ENCODE measurements at regions not wholly inside any gene's neighbourhood (a gene's known extent, or its start where the extent isn't known, plus 50 kb on each side); places are given as distances from the start of the nearest gene placed in this dataset.
A peak's percentile ranks its signal among the peaks of the same experiment; 100 is the strongest.

- intact Hi-C loops (cut with micrococcal nuclease; ENCODE audit: unreplicated experiment) (loop anchor here (10.0 kb wide), 1 partner anchor 434 kb away; no protein-coding TSS in a partner anchor), in situ Hi-C loops (cut with MboI) (loop anchor here (25.0 kb wide), 1 partner anchor 94 kb away; no protein-coding TSS in a partner anchor)
- SMC1A ChIA-PET (ENCODE audit: uncharacterized antibody, unreplicated experiment), result interaction anchor here (1.0 to 2.5 kb wide), 17 partner anchors 10 to 421 kb away, joined by 3 to 64 read pairs (median 13); no protein-coding TSS in a partner anchor
- CTCF ChIA-PET, result interaction anchor here (1.3 to 2.5 kb wide), 5 partner anchors 18 to 77 kb away, joined by 4 to 18 read pairs (median 13); no protein-coding TSS in a partner anchor
- Histone ChIP-seq H3K36me3 (ENCODE audit: control insufficient read depth in 2 of 2, insufficient read depth in 2 of 2, low read length in 1 of 2) (no peaks in the 10 kb centered on the region), H3K9ac (ENCODE audit: control insufficient read depth, insufficient read depth, low read length) (peak overlapping the region; percentile 95), H3K4me2 (ENCODE audit: control insufficient read depth, insufficient read depth) (peak overlapping the region; percentile 98), H4K20me1 (ENCODE audit: control insufficient read depth, insufficient read depth) (no peaks in the 10 kb centered on the region), H2AFZ (ENCODE audit: control insufficient read depth, low read depth, low read length) (no peak overlapping the region), H3K9me3 (replicated peaks; ENCODE audit: control insufficient read depth, insufficient read depth, low read length) (no peaks in the 10 kb centered on the region), H3K27ac (ENCODE audit: control insufficient read depth, insufficient read depth) (peak overlapping the region; percentile 99), H3K4me1 (ENCODE audit: control insufficient read depth, insufficient read depth, low read length) (peaks cover 59% of the 10 kb centered on the region), H3K79me2 (ENCODE audit: control insufficient read depth, insufficient read depth, low read length) (peaks cover 84% of the 10 kb centered on the region), H3K4me3 (peak overlapping the region; percentile 82), H3K27me3 (replicated peaks in 1 of 2; ENCODE audit: control insufficient read depth in 2 of 2, insufficient read depth in 2 of 2, low read length in 1 of 2) (no peaks in the 10 kb centered on the region)
- ATAC-seq (peak; percentile 9), FAIRE-seq (no peak), DNase-seq (ENCODE audit: low read depth, low spot score) (no peak)
- RAD21 ChIA-PET (ENCODE audit: unreplicated experiment), result interaction anchor here (0.9 to 2.5 kb wide), 16 partner anchors 19 to 322 kb away, joined by 3 to 97 read pairs (median 13); partner anchors contain the start of gene BTG1
- WGBS (ENCODE audit: insufficient coverage, insufficient replicate concordance, low lambda C conversion rate, missing lambda C conversion rate), result 0% methylated on average over 8 of the region's 8 CpGs
- BruUV-seq (replicated peaks), result no TSS peak
- TF ChIP-seq RAD21 (IDR thresholded peaks at IDR 0.05; ENCODE audit: insufficient read depth, low read depth, low read length), result 0 out of 2 replicates have a peak, but pooled peaks have one; percentile 21
- 0 out of 2 replicates have a peak, but pooled peaks have one; percentile 5 for TF ChIP-seq JUNB (IDR thresholded peaks at IDR 0.05)
- 0 out of 2 replicates have a peak, but pooled peaks have one; percentile 55 for TF ChIP-seq POLR2AphosphoS5 (IDR thresholded peaks at IDR 0.05; ENCODE audit: low read length)
- TF ChIP-seq MLLT1 (IDR thresholded peaks at IDR 0.05), result 0 out of 2 replicates have a peak, but pooled peaks have one; percentile 12
- no peak for TF ChIP-seq TCF12 (IDR thresholded peaks at IDR 0.05; ENCODE audit: low read depth, low read length)
- peak; percentile 15; the same call in 1 of the 2 replicates for TF ChIP-seq NFIC (IDR thresholded peaks at IDR 0.05; ENCODE audit: low read depth, low read length)
- 0 out of 4 replicates have a peak, but pooled peaks of 1 of the 2 experiments have one; percentile 14 for TF ChIP-seq IKZF2 (IDR thresholded peaks at IDR 0.05)
- no peak for TF ChIP-seq MTA2 (IDR thresholded peaks at IDR 0.05; ENCODE audit: low read depth)
- peak; percentile 52; the same call in 1 of the 2 replicates for TF ChIP-seq SMARCA5 (IDR thresholded peaks at IDR 0.05)
- peak; percentile 62 for TF ChIP-seq ATF7 (IDR thresholded peaks at IDR 0.05; ENCODE audit: low read depth)
- 0 out of 2 replicates have a peak, but pooled peaks have one; percentile 1 for TF ChIP-seq CREB1 (IDR thresholded peaks at IDR 0.05; ENCODE audit: low read depth)
- TF ChIP-seq CBFB (IDR thresholded peaks at IDR 0.05; ENCODE audit: low read depth), result 0 out of 2 replicates have a peak, but pooled peaks have one; percentile 14
- 0 out of 2 replicates have a peak, but pooled peaks have one; percentile 12 for TF ChIP-seq ATF2 (IDR thresholded peaks at IDR 0.05; ENCODE audit: low read length)
- TF ChIP-seq CREM (IDR thresholded peaks at IDR 0.05; ENCODE audit: low read depth), result peak; percentile 4; the same call in 1 of the 2 replicates
- peak; percentile 25; the same call in 1 of the 2 replicates for TF ChIP-seq RUNX3 (IDR thresholded peaks at IDR 0.05; ENCODE audit: low read length)
- TF ChIP-seq NR2C1 (IDR thresholded peaks at IDR 0.05), result no peak
- POLR2A ChIA-PET, result interaction anchor here (1.2 to 2.5 kb wide), 7 partner anchors 23 to 105 kb away, joined by 3 to 32 read pairs (median 10); no protein-coding TSS in a partner anchor
Observed at GRCh38 chr12:92468358-92469020, 234.3 kb upstream of the PLEKHG7 start.

All from GM12878 (cell line).